GM23338 (cell line): ENCODE measurements at regions not wholly inside any gene's neighbourhood (a gene's known extent, or its start where the extent isn't known, plus 50 kb on each side); places are given as distances from the start of the nearest gene placed in this dataset.
A peak's percentile ranks its signal among the peaks of the same experiment; 100 is the strongest.

Source experiments
- ATAC-seq: fragments of 200-7000 bp; cut with Tn5 transposase; 3 replicates; pipeline ENCODE4 v1.9.1; 2020
- DNase-seq: peaks from one replicate; pipeline ENCODE4 v3.0.0-alpha.2; 2015; ENCODE audit warnings: low spot score
- H2AFZ ChIP-seq: fragments of 200-600 bp; sonication (generic); 2 replicates; pipeline ENCODE4 v1.8.0; 2016; ENCODE audit warnings: antibody characterized with exemption, mild to moderate bottlenecking, moderate library complexity
- H3F3A ChIP-seq: fragments of 200-600 bp; sonication (generic); replicated peaks from 2 replicates; pipeline ENCODE4 v1.8.0; 2017; ENCODE audit warnings: antibody characterized with exemption, mixed run types, low read depth
- H3K27ac ChIP-seq: fragments of 200-600 bp; sonication (generic); 2 replicates; pipeline ENCODE4 v1.6.1; 2016; ENCODE audit warnings: low read depth
- H3K27me3 ChIP-seq: fragments of 200-600 bp; sonication (generic); 2 replicates; pipeline ENCODE4 v1.8.0; 2016; ENCODE audit warnings: mild to moderate bottlenecking, mixed run types, moderate library complexity; ENCODE audit not compliant: insufficient read depth
- H3K36me3 ChIP-seq: fragments of 200-600 bp; sonication (generic); 2 replicates; pipeline ENCODE4 v1.8.0; 2016; ENCODE audit warnings: mild to moderate bottlenecking; ENCODE audit not compliant: insufficient read depth
- H3K4me1 ChIP-seq: fragments of 200-600 bp; sonication (generic); 2 replicates; pipeline ENCODE4 v1.8.0; 2016; ENCODE audit warnings: mild to moderate bottlenecking, moderate library complexity; ENCODE audit not compliant: insufficient read depth
- H3K4me2 ChIP-seq: fragments of 200-600 bp; sonication (generic); 2 replicates; pipeline ENCODE4 v1.7.1; 2017; ENCODE audit warnings: mixed run types
- H3K4me3 ChIP-seq: fragments of 200-600 bp; sonication (generic); 2 replicates; pipeline ENCODE4 v1.6.1; 2016; ENCODE audit warnings: mixed run types
- H3K79me2 ChIP-seq: fragments of 200-600 bp; sonication (generic); replicated peaks from 2 replicates; pipeline ENCODE4 v1.8.0; 2017; ENCODE audit warnings: mild to moderate bottlenecking; ENCODE audit not compliant: insufficient read depth
- H3K9me2 ChIP-seq: fragments of 200-600 bp; sonication (generic); 2 replicates; pipeline ENCODE4 v1.8.0; 2017; ENCODE audit not compliant: insufficient read depth
- H4K20me1 ChIP-seq: fragments of 200-600 bp; sonication (generic); replicated peaks from 2 replicates; pipeline ENCODE4 v1.8.0; 2017; ENCODE audit warnings: mild to moderate bottlenecking; ENCODE audit not compliant: insufficient read depth
- H3K27ac Mint-ChIP-seq: 2 replicates; pipeline ENCODE4 v1.8.0; 2020; ENCODE audit warnings: inconsistent platforms, mild to moderate bottlenecking, moderate library complexity, mixed read lengths
- H3K27me3 Mint-ChIP-seq: 3 replicates; pipeline ENCODE4 v1.8.0; 2022; ENCODE audit warnings: low read depth, mild to moderate bottlenecking, moderate library complexity, mixed read lengths, inconsistent platforms; ENCODE audit not compliant: insufficient read depth, poor library complexity
- H3K36me3 Mint-ChIP-seq: 3 replicates; pipeline ENCODE4 v1.8.0; 2021; ENCODE audit warnings: low read depth, mild to moderate bottlenecking, inconsistent platforms, moderate library complexity, mixed read lengths
- H3K4me1 Mint-ChIP-seq: 3 replicates; pipeline ENCODE4 v1.8.0; 2020; ENCODE audit warnings: mild to moderate bottlenecking, inconsistent platforms, mixed read lengths
- H3K4me3 Mint-ChIP-seq: 3 replicates; pipeline ENCODE4 v1.8.0; 2021; ENCODE audit warnings: moderate library complexity, mild to moderate bottlenecking, inconsistent platforms, mixed read lengths
- H3K9me3 Mint-ChIP-seq: 3 replicates; pipeline ENCODE4 v1.8.0; 2020; ENCODE audit warnings: moderate library complexity, mild to moderate bottlenecking, inconsistent platforms, mixed read lengths
- EZH2 ChIP-seq: fragments of 200-600 bp; sonication (generic); IDR thresholded peaks from one replicate; pipeline ENCODE4 v1.8.0; 2017; ENCODE audit warnings: antibody characterized with exemption, mild to moderate bottlenecking, low read depth; ENCODE audit not compliant: unreplicated experiment
- STAT1 ChIP-seq: IDR thresholded peaks from one replicate; pipeline ENCODE4 v1.6.1; 2016; ENCODE audit warnings: antibody characterized with exemption; ENCODE audit not compliant: unreplicated experiment
- ZNF331 ChIP-seq: fragments of 250-450 bp; sonication (Bioruptor Pico); IDR thresholded peaks from 2 replicates; pipeline ENCODE4 v1.5.0; 2020; ENCODE audit warnings: low read depth, mild to moderate bottlenecking, moderate library complexity
- TF ChIP-seq, protein P1 (sequence below): fragments of 250-450 bp; sonication (Bioruptor Pico); IDR thresholded peaks from 2 replicates; pipeline ENCODE4 v1.5.0; 2020; ENCODE audit warnings: mild to moderate bottlenecking, moderate library complexity
- TF ChIP-seq, protein P2 (sequence below): IDR thresholded peaks from 2 replicates; pipeline ENCODE4 v1.6.1; 2016; ENCODE audit warnings: antibody characterized with exemption

DNA sequence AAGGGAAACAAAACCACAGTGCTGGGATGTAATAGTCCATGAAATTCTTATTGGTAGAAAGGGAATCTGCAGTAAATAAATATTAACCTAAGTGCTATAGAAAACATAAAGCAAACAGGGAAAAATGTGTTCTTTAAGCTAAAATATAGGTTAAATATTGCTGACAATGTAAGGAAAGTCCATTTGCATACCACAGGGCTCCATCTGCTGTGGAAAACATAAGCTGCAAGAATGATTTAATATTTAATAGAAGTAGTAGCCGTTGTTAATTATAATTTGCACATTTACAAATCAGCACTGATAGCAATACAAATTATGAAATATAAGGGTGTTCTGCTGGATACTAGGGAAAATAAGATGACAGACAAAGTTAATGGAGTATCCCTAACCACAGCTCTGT lies 444.9 kb upstream of the PKN2 start (continued):
- TF ChIP-seq, protein P1, sequence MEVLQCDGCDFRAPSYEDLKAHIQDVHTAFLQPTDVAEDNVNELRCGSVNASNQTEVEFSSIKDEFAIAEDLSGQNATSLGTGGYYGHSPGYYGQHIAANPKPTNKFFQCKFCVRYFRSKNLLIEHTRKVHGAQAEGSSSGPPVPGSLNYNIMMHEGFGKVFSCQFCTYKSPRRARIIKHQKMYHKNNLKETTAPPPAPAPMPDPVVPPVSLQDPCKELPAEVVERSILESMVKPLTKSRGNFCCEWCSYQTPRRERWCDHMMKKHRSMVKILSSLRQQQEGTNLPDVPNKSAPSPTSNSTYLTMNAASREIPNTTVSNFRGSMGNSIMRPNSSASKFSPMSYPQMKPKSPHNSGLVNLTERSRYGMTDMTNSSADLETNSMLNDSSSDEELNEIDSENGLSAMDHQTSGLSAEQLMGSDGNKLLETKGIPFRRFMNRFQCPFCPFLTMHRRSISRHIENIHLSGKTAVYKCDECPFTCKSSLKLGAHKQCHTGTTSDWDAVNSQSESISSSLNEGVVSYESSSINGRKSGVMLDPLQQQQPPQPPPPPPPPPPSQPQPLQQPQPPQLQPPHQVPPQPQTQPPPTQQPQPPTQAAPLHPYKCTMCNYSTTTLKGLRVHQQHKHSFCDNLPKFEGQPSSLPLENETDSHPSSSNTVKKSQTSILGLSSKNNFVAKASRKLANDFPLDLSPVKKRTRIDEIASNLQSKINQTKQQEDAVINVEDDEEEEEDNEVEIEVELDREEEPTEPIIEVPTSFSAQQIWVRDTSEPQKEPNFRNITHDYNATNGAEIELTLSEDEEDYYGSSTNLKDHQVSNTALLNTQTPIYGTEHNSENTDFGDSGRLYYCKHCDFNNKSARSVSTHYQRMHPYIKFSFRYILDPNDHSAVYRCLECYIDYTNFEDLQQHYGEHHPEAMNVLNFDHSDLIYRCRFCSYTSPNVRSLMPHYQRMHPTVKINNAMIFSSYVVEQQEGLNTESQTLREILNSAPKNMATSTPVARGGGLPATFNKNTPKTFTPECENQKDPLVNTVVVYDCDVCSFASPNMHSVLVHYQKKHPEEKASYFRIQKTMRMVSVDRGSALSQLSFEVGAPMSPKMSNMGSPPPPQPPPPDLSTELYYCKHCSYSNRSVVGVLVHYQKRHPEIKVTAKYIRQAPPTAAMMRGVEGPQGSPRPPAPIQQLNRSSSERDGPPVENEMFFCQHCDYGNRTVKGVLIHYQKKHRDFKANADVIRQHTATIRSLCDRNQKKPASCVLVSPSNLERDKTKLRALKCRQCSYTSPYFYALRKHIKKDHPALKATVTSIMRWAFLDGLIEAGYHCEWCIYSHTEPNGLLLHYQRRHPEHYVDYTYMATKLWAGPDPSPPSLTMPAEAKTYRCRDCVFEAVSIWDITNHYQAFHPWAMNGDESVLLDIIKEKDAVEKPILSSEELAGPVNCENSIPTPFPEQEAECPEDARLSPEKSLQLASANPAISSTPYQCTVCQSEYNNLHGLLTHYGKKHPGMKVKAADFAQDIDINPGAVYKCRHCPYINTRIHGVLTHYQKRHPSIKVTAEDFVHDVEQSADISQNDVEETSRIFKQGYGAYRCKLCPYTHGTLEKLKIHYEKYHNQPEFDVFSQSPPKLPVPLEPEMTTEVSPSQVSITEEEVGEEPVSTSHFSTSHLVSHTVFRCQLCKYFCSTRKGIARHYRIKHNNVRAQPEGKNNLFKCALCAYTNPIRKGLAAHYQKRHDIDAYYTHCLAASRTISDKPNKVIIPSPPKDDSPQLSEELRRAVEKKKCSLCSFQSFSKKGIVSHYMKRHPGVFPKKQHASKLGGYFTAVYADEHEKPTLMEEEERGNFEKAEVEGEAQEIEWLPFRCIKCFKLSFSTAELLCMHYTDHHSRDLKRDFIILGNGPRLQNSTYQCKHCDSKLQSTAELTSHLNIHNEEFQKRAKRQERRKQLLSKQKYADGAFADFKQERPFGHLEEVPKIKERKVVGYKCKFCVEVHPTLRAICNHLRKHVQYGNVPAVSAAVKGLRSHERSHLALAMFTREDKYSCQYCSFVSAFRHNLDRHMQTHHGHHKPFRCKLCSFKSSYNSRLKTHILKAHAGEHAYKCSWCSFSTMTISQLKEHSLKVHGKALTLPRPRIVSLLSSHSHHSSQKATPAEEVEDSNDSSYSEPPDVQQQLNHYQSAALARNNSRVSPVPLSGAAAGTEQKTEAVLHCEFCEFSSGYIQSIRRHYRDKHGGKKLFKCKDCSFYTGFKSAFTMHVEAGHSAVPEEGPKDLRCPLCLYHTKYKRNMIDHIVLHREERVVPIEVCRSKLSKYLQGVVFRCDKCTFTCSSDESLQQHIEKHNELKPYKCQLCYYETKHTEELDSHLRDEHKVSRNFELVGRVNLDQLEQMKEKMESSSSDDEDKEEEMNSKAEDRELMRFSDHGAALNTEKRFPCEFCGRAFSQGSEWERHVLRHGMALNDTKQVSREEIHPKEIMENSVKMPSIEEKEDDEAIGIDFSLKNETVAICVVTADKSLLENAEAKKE (CRISPR knock-in tag): no peak
- no peak for TF ChIP-seq STAT1

DNA sequence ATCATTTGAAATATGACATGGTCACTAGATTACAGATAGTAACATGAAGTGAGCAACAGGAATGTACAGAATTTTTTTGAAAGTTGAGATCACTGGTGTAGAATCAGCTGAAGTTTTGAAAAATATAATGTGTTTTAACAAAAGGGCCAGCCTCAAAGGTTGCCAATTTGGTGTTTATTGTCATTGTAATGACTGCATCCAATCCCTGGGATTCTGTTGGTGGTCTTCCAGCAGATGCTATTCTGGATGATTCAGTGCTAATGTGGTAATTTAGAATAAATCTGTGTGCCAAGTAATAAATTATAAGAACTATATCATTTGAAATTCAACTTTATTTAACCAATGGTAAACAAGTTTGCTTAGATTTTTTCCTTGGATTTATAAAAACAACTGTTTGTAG lies 436.4 kb upstream of the PKN2 start:
- peaks cover 5% of the 10 kb centered on the region for H3K27me3 Mint-ChIP-seq
- DNase-seq: peak; percentile 8
- H3K4me1 Mint-ChIP-seq: peaks cover 10% of the 10 kb centered on the region; the same call in 2 of the 3 replicates

More for the DNA sequence above, 436.4 kb upstream of the PKN2 start:
- Histone ChIP-seq H3K27ac (no peak overlapping the region), H3F3A (no peaks in the 10 kb centered on the region), H3K4me3 (no peak overlapping the region), H3K27me3 (no peaks in the 10 kb centered on the region), H3K36me3 (no peaks in the 10 kb centered on the region), H3K9me2 (0 out of 2 replicates have a peak, but pooled peaks cover 3% of the 10 kb centered on the region), H4K20me1 (no peaks in the 10 kb centered on the region), H2AFZ (no peak overlapping the region), H3K79me2 (no peaks in the 10 kb centered on the region), H3K4me2 (peak overlapping the region; percentile 20; the same call in 1 of the 2 replicates), H3K4me1 (peaks cover 11% of the 10 kb centered on the region)
- Mint-ChIP-seq H3K9me3 (peaks cover 17% of the 10 kb centered on the region; the same call in 2 of the 3 replicates), H3K4me3 (no peak overlapping the region), H3K27ac (no peak overlapping the region), H3K36me3 (no peaks in the 10 kb centered on the region; the same call in 2 of the 3 replicates)
- ATAC-seq: no peak
- TF ChIP-seq, protein P2, sequence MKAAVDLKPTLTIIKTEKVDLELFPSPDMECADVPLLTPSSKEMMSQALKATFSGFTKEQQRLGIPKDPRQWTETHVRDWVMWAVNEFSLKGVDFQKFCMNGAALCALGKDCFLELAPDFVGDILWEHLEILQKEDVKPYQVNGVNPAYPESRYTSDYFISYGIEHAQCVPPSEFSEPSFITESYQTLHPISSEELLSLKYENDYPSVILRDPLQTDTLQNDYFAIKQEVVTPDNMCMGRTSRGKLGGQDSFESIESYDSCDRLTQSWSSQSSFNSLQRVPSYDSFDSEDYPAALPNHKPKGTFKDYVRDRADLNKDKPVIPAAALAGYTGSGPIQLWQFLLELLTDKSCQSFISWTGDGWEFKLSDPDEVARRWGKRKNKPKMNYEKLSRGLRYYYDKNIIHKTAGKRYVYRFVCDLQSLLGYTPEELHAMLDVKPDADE: no peak
- TF ChIP-seq ZNF331 (no peak), EZH2 (no peak)
